ENCODE measurements at regions not wholly inside any gene's neighbourhood (a gene's known extent, or its start where the extent isn't known, plus 50 kb on each side); places are given as distances from the start of the nearest gene placed in this dataset.

- no peak for TF ChIP-seq CTCF (conservative IDR thresholded peaks at IDR 0.05; ENCODE audit: low read length)
- TF ChIP-seq EZH2phosphoT487 (IDR thresholded peaks at IDR 0.05; ENCODE audit: borderline replicate concordance, low read depth, low read length) = no peak
Measured at GRCh38 chr2:234231460-234231859, 181.0 kb downstream of the SPP2 start.
